HG03060 (cell line): ENCODE measurements at regions not wholly inside any gene's neighbourhood (a gene's known extent, or its start where the extent isn't known, plus 50 kb on each side); places are given as distances from the start of the nearest gene placed in this dataset.
"Not testable (repeated sequence)": the region's sequence is repeated elsewhere in the genome, so short reads cannot be mapped to it uniquely, and the experiment has no call there.

Experiments
- ATAC-seq: cut with Tn5 transposase; IDR thresholded peaks from one replicate; pipeline ENCODE4 v1.9.1; 2021; ENCODE audit warnings: low read depth, moderate number of reproducible peaks; ENCODE audit not compliant: unreplicated experiment

DNA sequence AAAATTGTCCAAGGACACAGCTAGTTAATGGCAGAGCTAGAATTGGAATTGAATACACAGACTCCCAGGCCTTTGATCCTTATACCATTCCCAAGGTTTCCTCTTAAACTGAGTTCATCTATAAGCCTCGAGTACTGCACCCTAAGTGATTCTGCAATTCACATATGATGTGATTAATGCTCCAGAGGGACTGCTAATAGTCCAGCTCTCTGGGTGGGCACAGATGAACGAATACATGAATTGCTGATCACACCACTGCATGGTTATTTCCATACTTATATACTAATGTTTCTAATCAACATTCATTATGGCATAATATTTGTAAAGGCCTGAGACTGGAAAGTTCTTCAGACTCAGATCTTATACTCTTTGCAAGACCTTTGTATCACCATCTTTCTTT is 101.8 kb downstream of the NUFIP1 start:
- no peak for ATAC-seq

DNA sequence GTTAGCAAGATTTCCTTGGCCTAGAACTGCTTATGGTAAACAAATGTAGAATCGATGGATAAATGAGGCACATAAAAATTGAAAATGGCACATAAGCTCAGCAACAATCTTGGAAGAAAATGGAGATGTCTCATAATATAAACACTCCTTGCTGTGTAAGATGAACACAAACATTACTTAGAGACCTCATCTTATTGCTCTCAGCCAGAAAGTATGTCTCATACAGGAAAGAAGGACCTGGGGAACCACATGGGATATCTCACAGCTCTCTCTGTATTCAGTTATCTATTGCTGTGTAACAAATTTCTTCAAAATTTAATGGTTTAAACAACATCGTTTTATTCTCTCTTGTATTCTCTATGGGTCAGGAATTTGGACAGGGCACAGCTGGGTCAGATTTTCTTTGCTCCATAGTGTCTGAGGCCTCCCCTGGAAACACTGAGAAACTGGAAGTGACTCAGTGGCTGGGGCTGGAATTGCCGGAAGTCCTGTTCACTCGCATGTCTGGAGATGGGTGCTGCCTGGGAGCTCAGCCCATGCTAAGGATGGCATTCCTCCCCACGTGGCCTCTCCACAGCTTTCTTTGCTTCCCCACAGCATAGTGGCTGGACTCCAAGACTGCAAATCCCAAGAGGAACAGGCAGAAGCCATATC is 105.1 kb downstream of the NUFIP1 start:
- ATAC-seq, result no peak

DNA sequence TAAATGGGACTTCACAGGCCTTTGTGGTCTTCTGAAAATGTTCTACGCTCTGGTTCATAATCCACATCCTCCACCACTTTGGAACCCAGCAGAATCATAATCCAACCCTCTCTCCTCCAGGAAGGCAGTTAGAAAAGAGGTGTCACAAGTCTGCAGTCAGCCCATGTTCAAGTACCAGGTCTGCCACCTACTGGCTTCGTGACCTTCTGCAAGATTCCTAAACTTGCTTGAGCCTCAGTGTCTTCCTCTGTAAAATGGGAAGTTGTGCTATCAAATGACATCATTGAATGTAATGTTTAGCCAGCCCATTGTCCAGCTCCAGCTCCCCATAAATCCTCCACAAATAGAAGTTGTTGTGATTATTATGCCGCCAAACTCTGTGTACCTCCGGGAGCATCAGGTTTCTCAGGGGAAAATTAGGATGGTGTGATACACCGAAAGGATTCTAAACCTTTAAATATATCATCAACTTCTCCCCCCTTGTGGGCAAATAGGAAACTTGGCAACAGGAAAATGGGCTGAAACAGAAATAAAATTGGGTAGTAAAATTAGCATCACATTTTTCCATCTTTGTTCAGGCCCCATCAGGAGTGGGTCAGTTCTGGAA is 109.7 kb downstream of the NUFIP1 start:
- no peak for ATAC-seq

DNA sequence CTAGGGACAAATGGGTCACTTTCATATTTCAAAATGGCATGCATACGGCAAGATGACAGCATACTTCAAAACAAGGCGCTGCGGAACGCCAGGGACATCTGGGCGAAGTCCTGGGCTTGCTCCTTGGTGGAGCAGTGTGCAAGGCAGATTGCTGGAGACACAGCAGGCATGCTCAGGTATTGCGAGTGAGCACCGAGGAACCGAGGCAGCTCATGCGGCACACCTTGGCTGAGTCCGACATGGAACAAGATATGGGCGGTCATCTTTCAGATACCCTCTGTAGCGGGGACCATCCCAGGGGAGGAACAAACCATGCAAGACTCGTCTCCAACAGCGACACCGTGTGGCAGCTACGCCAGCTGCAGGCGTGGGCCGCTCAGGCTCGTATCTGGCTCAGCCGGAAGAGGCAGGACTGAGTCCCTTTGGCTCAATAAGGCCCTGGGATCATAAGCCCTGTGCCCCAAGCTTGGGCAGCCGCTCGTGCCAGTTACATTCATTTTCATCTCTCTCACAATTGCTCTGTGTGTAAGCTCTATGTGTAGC is 112.4 kb downstream of the NUFIP1 start:
- no peak for ATAC-seq

DNA sequence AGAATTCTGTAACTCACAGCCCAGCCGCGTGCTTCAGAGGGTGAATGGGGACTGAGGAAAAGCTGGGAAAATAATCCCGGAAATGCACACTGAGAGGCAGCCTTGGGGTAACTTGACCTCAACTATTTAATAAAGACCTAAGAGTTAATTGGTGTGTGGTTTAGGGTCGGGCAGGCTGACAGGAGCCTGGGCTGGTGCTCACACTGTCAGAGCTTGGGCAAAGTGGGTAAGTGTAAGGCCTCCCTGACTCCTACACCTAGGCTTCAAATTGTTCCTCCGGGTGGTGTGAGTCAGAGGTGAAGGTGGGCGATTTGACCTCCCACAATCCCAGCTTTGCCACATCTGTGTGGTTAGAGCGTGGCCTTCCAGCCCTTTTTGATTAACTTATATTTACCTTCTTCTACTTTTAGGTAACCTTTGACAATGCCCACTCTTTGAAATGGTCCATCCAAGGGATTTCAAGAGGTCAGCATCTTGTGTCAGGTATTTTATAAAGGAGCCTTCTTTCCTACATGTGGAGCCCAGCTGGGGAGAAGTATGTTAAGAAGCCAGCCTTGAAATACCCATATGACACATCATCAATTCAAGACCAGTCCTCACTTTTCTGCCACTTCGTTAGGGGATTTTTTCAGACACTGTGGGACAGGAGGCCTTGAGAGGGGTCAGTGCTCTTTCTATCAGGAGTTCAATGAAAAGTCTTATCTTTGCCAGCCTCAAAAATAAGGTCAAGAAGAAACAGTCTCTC is 114.2 kb downstream of the NUFIP1 start:
- ATAC-seq, result no peak

DNA sequence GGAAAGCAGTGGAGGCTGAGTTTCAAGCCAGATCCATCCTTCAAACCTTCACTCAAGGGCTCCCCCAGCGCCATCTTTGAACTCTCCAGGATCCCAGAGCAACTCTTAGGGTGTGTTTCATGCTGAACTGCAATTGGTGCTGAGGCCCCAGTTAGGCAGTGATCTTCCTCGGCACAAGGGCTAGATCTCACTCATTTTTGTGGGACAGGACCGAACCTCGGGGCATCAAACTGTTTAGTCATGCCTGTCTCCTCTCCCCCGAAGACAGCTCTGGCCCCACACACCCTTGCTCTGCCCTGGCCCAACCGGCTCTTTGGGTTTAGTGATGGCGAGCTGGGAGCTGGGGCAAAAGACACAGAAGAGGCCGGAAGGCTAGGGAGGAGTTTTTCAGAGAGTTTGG is 115.1 kb downstream of the NUFIP1 start:
- no peak for ATAC-seq

DNA sequence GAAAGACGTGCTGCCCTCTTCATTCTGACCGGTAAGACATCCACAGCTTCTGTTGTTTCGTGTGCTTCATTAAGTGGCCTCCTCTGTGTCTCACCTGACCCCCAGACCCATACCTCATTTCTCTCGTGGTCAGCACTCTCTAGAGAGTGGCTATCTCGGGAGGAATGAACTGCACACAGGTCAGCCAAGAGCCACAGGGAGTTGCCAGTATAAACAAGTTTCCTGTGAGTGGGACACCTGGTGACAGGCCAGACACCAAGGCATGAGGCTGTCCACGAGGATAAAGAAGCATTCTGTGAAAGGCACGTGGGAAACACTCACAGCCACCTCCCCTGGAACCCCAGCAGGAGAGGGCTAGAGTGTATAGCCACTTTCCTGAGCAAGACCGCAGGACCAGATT is 115.8 kb downstream of the NUFIP1 start:
- no peak for ATAC-seq

DNA sequence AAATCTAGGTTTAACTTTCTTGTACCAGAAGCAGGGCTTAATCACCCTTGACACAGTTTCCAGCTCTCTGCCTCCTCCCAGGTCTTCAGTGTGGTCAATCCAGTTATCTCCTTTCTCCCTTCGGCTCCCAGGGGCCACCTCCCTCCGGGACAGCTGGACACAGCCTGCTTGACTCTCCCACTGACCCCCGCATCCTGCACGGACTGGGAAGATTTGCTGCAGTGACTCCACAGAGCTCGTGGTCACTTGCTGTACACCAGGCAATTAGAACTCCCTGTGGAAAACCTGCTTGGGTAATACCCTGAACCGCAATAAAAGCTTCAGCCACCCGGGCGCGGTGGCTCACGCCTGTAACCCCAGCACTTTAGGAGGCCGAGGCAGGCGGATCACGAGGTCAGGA is 116.5 kb downstream of the NUFIP1 start:
- ATAC-seq, result no peak

DNA sequence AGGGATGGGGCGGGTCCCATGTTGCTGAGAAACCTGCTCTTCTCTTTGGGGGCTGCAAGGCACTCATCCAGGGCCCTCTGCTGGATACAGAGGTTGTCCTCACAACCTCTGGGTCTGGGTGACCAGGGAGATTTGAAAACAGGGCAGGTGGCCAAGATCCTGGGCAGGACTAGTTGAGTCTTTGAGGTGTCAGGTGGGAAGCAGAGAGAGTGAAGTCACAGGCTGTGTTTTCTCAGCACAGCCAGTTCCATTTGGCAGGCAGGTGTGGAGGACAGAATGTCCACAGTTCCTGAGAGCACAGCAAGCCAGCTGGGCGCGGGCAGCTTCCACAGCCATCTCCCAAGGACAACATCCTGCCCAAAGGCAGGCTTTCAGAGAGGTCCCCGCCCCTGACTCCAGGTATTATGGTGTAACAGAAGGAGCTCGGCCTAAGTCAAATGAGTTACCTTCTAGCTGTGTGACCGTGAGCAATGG is 118.8 kb downstream of the NUFIP1 start:
- ATAC-seq, result no peak

DNA sequence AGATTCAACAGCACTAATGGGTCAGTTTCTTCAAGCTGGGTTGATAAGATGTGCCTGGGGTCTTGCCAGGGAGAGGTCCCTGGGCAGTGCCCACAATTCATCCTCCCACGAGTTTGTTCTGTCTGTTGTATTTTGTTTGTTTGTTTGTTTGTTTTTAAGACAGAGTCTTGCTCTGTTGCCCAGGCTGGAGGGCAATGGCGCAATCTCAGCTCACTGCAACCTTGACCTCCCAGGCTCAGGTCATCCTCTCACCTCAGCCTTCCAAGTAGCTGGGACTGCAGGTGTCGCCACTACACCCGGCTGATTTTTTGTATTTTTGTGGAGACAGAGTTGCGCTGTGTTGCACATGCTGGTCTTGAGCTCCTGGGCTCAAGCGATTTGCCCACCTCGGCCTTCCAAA is 120.1 kb downstream of the NUFIP1 start:
- no peak for ATAC-seq

DNA sequence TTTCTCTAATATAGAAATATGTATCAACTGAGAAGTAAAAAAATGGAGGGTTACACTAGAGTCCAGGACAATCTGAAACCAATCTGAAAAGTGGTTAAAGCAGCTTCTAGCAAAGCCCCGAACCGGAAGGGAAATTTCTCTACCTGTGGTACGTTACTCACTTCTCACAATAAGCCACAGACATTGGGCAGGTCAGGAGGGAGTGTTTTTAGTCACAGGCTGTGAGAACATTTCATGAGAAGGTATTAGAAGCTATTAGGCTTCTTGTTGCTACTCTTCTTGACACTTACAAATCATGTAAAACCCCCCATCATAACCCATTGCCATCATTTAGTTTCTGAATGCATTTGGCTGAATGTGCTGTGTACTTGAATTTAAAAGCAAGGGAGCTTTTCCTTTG is 120.9 kb downstream of the NUFIP1 start:
- ATAC-seq, result peak; percentile 67

DNA sequence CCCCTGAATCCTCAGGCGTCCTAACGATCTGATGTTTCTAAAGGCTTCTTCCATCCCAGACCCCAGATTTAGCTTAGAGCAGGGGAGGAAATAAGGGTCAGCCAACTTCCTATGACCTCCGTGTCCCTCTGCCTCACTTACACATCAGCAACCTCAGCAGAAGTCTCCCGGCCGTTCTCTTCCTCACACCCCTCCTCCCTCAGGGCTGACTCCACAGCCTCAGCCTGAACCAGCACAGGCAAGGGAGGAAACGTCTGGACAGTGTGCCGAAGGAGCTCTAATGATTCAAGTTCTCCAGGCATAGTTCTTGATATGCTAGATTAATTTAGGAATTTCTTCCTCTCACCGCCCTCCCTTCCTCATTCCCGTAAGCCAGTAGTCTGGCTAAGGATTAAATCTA is 121.4 kb downstream of the NUFIP1 start:
- ATAC-seq, result no peak

DNA sequence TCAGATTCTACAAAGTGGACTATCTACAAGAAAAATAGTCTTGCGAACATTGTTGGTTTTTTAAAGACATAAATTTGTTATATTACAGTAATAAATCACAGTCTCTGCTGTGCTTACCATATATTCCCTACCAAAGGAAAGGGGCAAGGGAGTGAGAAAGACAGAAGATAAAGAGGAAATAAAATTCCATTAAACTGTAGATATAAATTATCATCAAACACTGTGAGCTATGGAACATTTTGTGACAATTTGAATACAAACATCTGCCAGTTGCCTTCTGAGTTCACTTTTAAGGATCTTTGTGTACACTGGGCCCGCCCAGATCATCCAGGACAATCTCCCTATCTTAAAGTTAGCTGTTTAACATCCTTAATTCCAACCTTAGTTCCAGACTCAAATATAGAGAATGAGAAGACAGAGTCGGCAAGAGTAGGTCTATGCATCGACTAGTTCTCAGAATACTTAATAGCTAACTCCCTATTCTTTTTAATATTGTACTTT is 122.8 kb downstream of the NUFIP1 start:
- no peak for ATAC-seq

DNA sequence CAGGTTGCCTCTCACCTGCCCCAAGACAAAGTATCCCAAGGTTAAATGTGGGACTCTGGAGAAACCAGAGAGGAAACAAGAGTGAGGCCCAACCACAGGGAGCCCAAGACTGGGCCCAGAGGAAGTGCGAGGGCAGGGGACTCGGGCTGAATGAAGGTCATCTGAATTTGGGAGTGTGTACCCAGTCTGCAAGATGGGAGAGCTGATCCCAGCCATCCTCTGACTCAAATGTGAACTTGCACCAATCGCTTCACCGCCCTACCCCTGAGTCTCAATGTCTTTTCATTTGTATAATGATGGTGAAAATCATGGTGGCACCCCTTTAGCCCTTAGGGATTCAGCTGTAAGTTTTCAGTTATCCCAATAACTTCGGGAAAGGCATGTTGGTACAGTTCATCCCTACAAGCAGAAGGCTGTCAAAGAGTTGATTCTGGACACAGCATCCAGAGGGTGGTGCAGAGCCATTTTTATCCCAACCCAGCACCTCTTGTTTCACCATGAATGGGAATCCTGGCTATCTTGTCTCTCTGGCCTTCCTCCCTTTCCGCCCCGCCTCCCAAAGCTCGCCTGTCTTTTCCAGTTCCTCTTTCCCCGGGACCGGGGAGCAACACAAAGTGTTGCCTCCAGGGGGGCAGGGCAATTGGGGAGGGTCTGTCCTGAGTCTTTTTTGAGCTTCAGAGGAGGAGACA is 123.4 kb downstream of the NUFIP1 start:
- ATAC-seq, result no peak

DNA sequence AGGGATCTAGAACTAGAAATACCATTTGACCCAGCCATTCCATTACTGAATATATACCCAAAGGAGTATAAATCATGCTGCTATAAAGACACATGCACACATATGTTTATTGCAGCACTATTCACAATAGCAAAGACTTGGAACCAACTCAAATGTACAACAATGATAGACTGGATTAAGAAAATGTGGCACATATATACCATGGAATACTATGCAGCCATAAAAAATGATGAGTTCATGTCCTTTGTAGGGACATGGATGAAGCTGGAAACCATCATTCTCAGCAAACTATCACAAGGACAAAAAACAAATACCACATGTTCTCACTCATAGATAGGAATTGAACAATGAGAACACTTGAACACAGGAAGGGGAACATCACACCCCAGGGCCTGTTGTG is 125.6 kb downstream of the NUFIP1 start:
- not testable (repeated sequence) for ATAC-seq

DNA sequence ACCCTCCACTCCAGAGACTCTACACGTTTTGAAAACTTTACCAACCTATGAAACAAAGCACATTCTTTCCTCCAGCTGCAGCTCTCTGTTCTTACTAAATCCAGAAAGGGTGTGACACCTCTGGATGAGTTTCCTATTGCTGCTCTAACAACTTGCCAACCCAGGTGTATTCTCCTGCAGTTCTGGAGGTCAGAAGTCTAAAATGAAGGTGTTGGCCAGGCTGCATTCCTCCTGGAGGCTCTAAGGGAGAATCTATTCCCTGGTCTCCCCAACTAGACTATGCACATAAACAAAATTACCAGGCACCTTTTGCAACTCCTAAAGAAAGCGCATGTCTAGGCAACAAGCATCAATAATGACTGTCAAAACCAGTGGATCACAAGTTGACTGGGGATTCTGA is 128.8 kb downstream of the NUFIP1 start:
- ATAC-seq, result no peak

DNA sequence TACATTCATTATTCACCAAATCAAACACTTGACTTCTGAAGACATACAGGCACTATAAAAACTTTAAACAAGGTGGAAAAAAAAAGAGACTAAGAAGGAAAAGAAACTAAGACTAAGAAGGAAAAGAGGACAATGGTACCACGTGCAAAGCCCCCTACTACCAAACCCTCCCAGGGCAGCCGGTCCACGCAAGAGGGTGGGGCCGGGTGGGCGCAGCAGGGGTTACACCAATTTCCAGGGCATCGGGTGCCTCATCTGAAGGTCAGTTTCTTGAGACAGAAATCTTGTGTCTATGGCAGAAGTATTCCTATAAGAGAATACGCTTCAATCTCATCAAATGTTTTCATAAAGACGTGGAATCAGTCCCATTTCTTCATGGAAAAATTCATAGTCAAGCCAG is 131.5 kb downstream of the NUFIP1 start:
- ATAC-seq, result no peak

DNA sequence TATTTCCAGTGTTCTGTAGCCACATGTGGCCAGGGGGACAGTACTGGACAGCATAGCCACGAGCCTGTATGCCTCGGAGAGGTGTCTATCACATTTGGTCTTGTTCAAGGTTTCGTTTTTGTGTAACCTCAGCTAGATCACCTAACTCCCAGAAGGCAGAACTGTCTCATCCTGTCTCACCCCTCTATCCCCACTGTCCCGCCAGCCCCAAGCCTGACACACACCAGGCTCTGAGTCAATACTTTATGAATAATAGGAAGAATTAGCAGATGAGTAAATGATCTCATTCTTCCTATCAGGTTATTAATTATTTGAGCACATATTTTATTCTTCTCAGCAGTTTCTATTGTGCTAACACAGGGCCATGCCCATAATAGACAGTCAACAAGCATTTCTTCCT is 132.2 kb downstream of the NUFIP1 start:
- no peak for ATAC-seq

DNA sequence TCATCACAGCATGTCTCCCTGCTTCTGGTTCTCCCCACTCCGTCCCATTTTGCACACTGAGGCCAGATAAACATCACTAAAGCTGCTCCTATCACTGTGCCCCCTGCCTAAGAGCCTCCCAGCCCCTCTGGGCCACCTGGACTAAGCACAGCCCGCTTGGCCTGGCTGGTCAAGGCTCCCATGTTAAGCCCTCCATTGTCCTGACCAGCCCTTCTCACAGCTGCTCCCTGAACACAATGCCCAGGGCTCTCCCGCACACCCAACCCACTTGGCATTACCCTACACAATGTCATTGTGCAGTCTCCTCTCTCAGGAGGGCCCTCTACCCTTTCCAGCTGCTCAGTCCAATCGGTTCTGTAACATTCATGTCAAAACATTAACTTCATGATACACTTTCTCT is 133.4 kb downstream of the NUFIP1 start:
- ATAC-seq, result no peak

DNA sequence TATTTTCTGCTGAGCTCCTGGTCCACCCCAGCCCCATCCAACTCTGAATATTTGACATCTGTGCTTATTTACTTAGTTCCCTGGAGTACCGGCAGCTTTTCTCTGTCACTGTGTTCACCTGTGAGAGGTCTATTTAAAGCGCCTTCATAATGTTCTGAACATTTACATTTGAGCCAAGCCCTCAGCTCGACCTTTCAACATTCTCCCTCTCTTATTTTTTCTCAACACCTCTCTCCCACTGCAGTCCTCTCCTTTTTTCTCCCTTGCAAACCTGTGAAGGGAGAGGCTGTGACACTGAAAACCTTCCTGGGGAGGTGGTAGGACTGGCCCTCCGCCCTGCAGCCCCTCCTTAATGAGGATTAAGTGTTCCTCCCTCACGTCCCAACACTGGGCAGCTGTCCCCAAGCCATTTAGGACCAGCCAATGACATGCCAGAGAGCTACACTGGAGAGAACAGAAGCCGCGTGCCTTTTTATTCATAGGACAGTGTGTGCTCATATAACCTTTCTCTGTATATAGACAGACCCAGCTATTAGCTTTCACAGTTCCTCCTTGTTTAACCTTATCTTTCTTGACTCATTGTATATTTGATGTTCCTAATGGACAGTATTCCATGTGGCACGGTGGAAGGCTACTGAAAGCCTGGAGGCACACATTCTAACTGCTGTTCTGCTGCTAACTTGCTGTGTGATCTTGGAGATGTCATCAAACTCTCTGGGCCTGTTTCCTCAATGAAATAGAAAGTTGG is 134.8 kb downstream of the NUFIP1 start:
- ATAC-seq, result no peak
